SK-N-MC (cell line): ENCODE measurements at regions not wholly inside any gene's neighbourhood (a gene's known extent, or its start where the extent isn't known, plus 50 kb on each side); places are given as distances from the start of the nearest gene placed in this dataset.

Source experiments
- EZH2 ChIP-seq: fragments of 200-600 bp; sonication (generic); IDR thresholded peaks from one replicate; pipeline ENCODE4 v1.6.1; 2017; ENCODE audit warnings: antibody characterized with exemption
- POLR2AphosphoS5 ChIP-seq: IDR thresholded peaks from 2 replicates; pipeline ENCODE4 v1.6.1; 2012; ENCODE audit warnings: mild to moderate bottlenecking, low read depth, low read length, borderline replicate concordance

DNA sequence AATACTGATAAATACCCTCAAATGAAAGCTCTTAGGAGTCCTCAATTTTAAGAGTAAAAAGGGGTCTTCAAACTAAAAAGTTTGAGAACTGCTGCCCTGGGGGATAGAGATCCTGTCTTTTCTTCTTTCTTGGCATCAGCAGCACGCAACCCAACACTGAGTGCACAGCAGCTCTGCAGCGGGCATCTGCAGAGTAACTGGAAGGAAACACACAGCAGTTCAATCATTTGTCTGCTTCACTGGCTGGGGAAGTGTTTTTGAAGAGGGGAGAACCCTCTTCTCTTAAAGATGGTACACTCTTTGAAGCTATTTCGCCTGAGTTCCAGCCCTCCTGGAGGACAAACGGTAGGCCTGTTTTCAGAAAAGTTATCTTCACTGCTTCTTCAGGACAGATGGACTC lies 193.6 kb downstream of the FGFR2 start:
- TF ChIP-seq POLR2AphosphoS5: no peak
- TF ChIP-seq EZH2: no peak
